ENCODE measurements at regions not wholly inside any gene's neighbourhood (a gene's known extent, or its start where the extent isn't known, plus 50 kb on each side); places are given as distances from the start of the nearest gene placed in this dataset.
"Not testable (repeated sequence)": the region's sequence is repeated elsewhere in the genome, so short reads cannot be mapped to it uniquely, and the experiment has no call there.

DNA sequence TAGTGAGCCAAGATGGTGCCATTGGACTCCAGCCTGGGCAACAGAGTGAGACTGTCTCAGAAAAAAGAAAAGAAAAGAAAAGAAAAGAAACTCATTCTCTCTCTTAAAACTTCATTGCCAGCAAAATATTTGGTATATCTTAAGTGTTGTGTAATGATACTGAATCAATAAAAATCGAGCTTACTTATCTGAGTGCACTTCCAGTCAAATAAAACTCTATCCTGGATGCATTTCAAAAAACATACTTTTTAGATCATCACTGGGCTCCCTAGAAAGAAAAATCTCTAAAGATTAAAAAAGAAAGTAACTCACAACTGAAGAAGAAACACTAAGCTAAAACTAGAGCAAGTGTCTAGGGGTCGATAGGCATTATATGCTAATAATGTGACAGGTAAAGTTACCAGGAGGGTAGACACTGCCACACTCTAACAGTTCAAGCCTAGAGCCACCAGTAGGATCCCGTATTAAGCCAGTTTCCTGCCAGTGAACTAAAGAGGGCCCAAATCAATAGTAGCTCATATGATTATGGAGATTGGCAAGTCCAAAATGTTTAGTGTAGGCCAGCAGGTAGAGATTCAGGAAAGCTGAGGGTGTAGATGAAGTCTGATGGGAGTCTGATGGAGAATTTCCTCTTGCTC lies 242.1 kb upstream of the CYRIA start:
- Histone ChIP-seq H3K9me3 (replicated peaks; ENCODE audit: insufficient read depth, low read length) (no peaks in the 10 kb centered on the region), H4K20me1 (ENCODE audit: insufficient read depth, low read length) (no peaks in the 10 kb centered on the region), H3F3A (ENCODE audit: insufficient read depth, low read length) (no peaks in the 10 kb centered on the region), H3K79me2 (ENCODE audit: low read length) (no peaks in the 10 kb centered on the region), H3K36me3 (replicated peaks; ENCODE audit: insufficient read depth, low read length) (no peaks in the 10 kb centered on the region), H3K9me2 (replicated peaks; ENCODE audit: insufficient read depth, low read length) (no peaks in the 10 kb centered on the region), H3K27ac (ENCODE audit: low read length) (no peak overlapping the region), H2AFZ (ENCODE audit: low read length) (no peak overlapping the region), H3K4me2 (ENCODE audit: low read depth, low read length) (no peak overlapping the region), H3K4me1 (ENCODE audit: low read length) (no peaks in the 10 kb centered on the region), H3K9ac (ENCODE audit: low read length) (no peak overlapping the region), H3K27me3 (replicated peaks; ENCODE audit: insufficient read depth, low read length) (no peaks in the 10 kb centered on the region), H3K4me3 (ENCODE audit: low read length) (no peak overlapping the region)
- DNase-seq, result no peak
- no peak for TF ChIP-seq EZH2 (optimal IDR thresholded peaks at IDR 0.05; ENCODE audit: low read depth, low read length)
- no peak for TF ChIP-seq EZH2phosphoT487 (IDR thresholded peaks at IDR 0.05; ENCODE audit: low read length)
- TF ChIP-seq, protein P1, sequence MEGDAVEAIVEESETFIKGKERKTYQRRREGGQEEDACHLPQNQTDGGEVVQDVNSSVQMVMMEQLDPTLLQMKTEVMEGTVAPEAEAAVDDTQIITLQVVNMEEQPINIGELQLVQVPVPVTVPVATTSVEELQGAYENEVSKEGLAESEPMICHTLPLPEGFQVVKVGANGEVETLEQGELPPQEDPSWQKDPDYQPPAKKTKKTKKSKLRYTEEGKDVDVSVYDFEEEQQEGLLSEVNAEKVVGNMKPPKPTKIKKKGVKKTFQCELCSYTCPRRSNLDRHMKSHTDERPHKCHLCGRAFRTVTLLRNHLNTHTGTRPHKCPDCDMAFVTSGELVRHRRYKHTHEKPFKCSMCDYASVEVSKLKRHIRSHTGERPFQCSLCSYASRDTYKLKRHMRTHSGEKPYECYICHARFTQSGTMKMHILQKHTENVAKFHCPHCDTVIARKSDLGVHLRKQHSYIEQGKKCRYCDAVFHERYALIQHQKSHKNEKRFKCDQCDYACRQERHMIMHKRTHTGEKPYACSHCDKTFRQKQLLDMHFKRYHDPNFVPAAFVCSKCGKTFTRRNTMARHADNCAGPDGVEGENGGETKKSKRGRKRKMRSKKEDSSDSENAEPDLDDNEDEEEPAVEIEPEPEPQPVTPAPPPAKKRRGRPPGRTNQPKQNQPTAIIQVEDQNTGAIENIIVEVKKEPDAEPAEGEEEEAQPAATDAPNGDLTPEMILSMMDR (IDR thresholded peaks at IDR 0.05; ENCODE audit: low read length), result no peak

DNA sequence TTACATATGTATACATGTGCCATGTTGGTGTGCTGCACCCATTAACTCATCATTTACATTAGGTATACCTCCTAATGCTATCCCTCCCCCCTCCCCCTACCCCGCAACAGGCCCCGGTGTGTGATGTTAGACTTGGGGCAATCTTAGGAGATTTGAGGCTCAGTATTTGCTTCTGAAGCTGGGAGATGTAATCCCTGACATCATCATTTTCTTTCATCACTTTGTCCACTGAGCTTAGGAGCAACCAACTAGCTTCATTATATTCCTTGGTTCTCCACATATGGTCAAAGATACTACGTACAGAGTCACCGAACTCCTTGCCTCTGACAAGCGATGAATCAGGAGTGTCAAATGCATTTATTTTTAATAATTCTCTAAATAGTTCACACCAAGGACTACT lies 239.7 kb upstream of the CYRIA start:
- not testable (repeated sequence) for H3K27me3 ChIP-seq (replicated peaks; ENCODE audit: insufficient read depth, low read length); DNase-seq; H4K20me1 ChIP-seq (ENCODE audit: insufficient read depth, low read length); H3K4me1 ChIP-seq (ENCODE audit: low read length); H3K4me3 ChIP-seq (ENCODE audit: low read length); H3K9ac ChIP-seq (ENCODE audit: low read length); H2AFZ ChIP-seq (ENCODE audit: low read length); H3F3A ChIP-seq (ENCODE audit: insufficient read depth, low read length); H3K79me2 ChIP-seq (ENCODE audit: low read length); H3K9me2 ChIP-seq (replicated peaks; ENCODE audit: insufficient read depth, low read length); H3K9me3 ChIP-seq (replicated peaks; ENCODE audit: insufficient read depth, low read length); H3K4me2 ChIP-seq (ENCODE audit: low read depth, low read length); H3K36me3 ChIP-seq (replicated peaks; ENCODE audit: insufficient read depth, low read length); H3K27ac ChIP-seq (ENCODE audit: low read length)

DNA sequence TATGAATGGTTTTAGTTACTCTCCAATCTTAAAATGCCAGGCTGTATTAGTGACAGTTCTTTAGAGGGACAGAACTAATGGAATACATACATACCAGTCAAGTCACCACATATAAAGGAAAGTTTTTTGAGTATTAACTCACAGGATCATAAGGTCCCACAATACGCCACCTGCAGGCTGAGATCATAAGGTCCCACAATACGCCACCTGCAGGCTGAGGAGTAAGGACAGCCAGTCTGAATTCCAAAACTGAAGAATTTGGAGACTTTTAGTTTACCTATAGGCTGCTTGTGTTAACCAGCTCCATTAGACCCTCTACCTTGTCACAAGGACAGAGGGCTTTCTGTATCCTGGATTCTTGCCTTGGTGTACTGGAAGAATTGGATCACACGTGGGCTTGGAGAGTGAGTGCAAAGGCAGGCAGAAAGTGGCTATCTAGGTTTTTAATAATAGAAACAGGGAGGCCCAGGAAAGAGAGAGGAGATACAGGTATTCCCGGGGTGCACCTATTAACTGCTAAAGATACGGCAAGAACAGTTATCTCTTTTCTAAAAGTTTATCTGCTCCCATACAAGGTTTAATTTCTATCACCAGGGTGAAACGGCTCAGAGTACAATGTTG lies 234.9 kb upstream of the CYRIA start:
- H3K4me1 ChIP-seq (ENCODE audit: low read length), result no peaks in the 10 kb centered on the region
- no peaks in the 10 kb centered on the region for H3K79me2 ChIP-seq (ENCODE audit: low read length)
- H3K9ac ChIP-seq (ENCODE audit: low read length), result no peak overlapping the region
- no peaks in the 10 kb centered on the region for H3K9me3 ChIP-seq (replicated peaks; ENCODE audit: insufficient read depth, low read length)
- H3K36me3 ChIP-seq (replicated peaks; ENCODE audit: insufficient read depth, low read length), result no peaks in the 10 kb centered on the region
- H3K9me2 ChIP-seq (replicated peaks; ENCODE audit: insufficient read depth, low read length), result no peaks in the 10 kb centered on the region
- no peak overlapping the region for H3K4me3 ChIP-seq (ENCODE audit: low read length)
- H2AFZ ChIP-seq (ENCODE audit: low read length), result no peak overlapping the region
- no peaks in the 10 kb centered on the region for H3F3A ChIP-seq (ENCODE audit: insufficient read depth, low read length)
- H4K20me1 ChIP-seq (ENCODE audit: insufficient read depth, low read length), result no peaks in the 10 kb centered on the region
- H3K27me3 ChIP-seq (replicated peaks; ENCODE audit: insufficient read depth, low read length), result no peaks in the 10 kb centered on the region
- no peak for TF ChIP-seq EZH2 (optimal IDR thresholded peaks at IDR 0.05; ENCODE audit: low read depth, low read length)
- TF ChIP-seq, protein P1 (IDR thresholded peaks at IDR 0.05; ENCODE audit: low read length), result peak; percentile 50
- DNase-seq, result peak; percentile 12
- H3K4me2 ChIP-seq (ENCODE audit: low read depth, low read length), result no peak overlapping the region
- H3K27ac ChIP-seq (ENCODE audit: low read length), result no peak overlapping the region

DNA sequence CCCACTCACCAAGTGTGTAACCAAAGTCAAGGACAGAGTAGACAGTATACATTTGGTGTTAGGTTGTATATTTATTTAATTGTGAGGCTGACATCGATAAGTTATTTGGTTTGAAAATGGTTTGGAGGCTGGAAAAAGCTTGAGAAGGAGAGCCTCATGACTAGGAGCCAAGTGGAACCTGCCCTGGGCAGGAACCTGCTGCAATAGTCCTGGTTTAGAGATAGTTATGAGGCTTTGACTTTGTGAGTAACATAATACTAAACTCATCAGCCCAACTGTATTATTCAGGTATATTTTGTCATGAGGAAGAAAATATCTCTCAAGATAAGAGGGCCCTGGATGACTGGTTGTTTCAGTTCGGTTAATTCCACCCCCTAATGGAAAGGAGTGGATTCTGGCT lies 234.3 kb upstream of the CYRIA start:
- TF ChIP-seq EZH2 (optimal IDR thresholded peaks at IDR 0.05; ENCODE audit: low read depth, low read length), result no peak
- TF ChIP-seq EZH2phosphoT487 (IDR thresholded peaks at IDR 0.05; ENCODE audit: low read length), result no peak
- TF ChIP-seq, protein P1 (IDR thresholded peaks at IDR 0.05; ENCODE audit: low read length), result no peak
- Histone ChIP-seq H2AFZ (ENCODE audit: low read length) (no peak overlapping the region), H3K4me1 (ENCODE audit: low read length) (no peaks in the 10 kb centered on the region), H3K36me3 (replicated peaks; ENCODE audit: insufficient read depth, low read length) (no peaks in the 10 kb centered on the region), H3K9me2 (replicated peaks; ENCODE audit: insufficient read depth, low read length) (no peaks in the 10 kb centered on the region), H3K9ac (ENCODE audit: low read length) (no peak overlapping the region), H3K9me3 (replicated peaks; ENCODE audit: insufficient read depth, low read length) (no peaks in the 10 kb centered on the region), H4K20me1 (ENCODE audit: insufficient read depth, low read length) (no peaks in the 10 kb centered on the region), H3F3A (ENCODE audit: insufficient read depth, low read length) (no peaks in the 10 kb centered on the region), H3K4me2 (ENCODE audit: low read depth, low read length) (no peak overlapping the region), H3K27ac (ENCODE audit: low read length) (no peak overlapping the region), H3K79me2 (ENCODE audit: low read length) (no peaks in the 10 kb centered on the region), H3K27me3 (replicated peaks; ENCODE audit: insufficient read depth, low read length) (no peaks in the 10 kb centered on the region), H3K4me3 (ENCODE audit: low read length) (no peak overlapping the region)
- no peak for DNase-seq
